ENCODE measurements at regions not wholly inside any gene's neighbourhood (a gene's known extent, or its start where the extent isn't known, plus 50 kb on each side); places are given as distances from the start of the nearest gene placed in this dataset.
"Not testable (repeated sequence)": the region's sequence is repeated elsewhere in the genome, so short reads cannot be mapped to it uniquely, and the experiment has no call there.

DNA sequence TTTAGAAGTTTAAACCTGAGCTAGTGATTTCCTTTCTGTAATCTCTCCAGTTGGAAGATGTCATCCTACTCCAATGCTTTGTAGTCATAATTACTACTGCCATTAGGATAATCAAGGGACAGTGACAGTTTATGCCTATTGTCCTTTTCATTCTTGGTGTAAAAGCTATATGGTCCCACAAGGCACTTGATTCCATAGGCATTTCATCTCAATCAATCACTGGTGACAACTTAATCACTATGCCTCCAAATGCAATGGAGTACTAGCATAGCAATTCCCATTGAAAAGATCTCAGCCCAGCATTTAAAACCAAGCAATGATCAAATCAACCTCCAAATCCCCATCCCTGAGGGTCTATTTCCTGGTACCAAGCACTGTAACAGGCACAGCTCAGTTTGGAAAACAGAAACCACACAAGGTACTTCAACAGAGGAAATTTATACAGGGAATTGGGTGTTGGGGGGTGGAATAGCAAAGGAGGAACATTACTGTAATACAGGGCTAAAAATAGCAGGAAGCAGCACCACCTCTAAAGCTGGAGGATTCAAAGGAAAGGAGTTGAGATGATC lies 51.0 kb downstream of the FHIP2A start:
- Mint-ChIP-seq H3K27me3 (ENCODE audit: low read depth) (no peaks in the 10 kb centered on the region), H3K4me3 (no peak overlapping the region), H3K27ac (ENCODE audit: unreplicated experiment) (no peak overlapping the region), H3K9me3 (no peaks in the 10 kb centered on the region), H3K4me1 (peaks cover 14% of the 10 kb centered on the region), H3K36me3 (ENCODE audit: low read depth) (no peaks in the 10 kb centered on the region)
- no peak for DNase-seq (ENCODE audit: low read depth, low spot score)
- no peak for TF ChIP-seq CTCF (conservative IDR thresholded peaks at IDR 0.05)

GRCh38 chr10:114874827-114875411 lies 53.3 kb downstream of the FHIP2A start:
- H3K27me3 Mint-ChIP-seq (ENCODE audit: low read depth): no peaks in the 10 kb centered on the region
- no peaks in the 10 kb centered on the region for H3K9me3 Mint-ChIP-seq
- H3K4me1 Mint-ChIP-seq: peaks cover 21% of the 10 kb centered on the region
- peak; percentile 44 for DNase-seq (ENCODE audit: low read depth, low spot score)
- H3K27ac Mint-ChIP-seq (ENCODE audit: unreplicated experiment): no peak overlapping the region
- TF ChIP-seq CTCF (conservative IDR thresholded peaks at IDR 0.05): no peak
- H3K4me3 Mint-ChIP-seq: no peak overlapping the region
- no peaks in the 10 kb centered on the region for H3K36me3 Mint-ChIP-seq (ENCODE audit: low read depth)

- not testable (repeated sequence) for H3K4me3 Mint-ChIP-seq
These were observed 54.1 kb downstream of the FHIP2A start for GRCh38 chr10:114875590-114876081.

GRCh38 chr10:114876169-114876568 lies 54.6 kb downstream of the FHIP2A start:
- H3K27me3 Mint-ChIP-seq (ENCODE audit: low read depth): no peaks in the 10 kb centered on the region
- no peaks in the 10 kb centered on the region for H3K36me3 Mint-ChIP-seq (ENCODE audit: low read depth)
- H3K9me3 Mint-ChIP-seq: no peaks in the 10 kb centered on the region
- peaks cover 28% of the 10 kb centered on the region for H3K4me1 Mint-ChIP-seq
- peak overlapping the region; percentile 31 for H3K27ac Mint-ChIP-seq (ENCODE audit: unreplicated experiment)
- H3K4me3 Mint-ChIP-seq: no peak overlapping the region
- no peak for TF ChIP-seq CTCF (conservative IDR thresholded peaks at IDR 0.05)
- DNase-seq (ENCODE audit: low read depth, low spot score): no peak

More at GRCh38 chr10:114875590-114876081, 54.1 kb downstream of the FHIP2A start:
- not testable (repeated sequence) for H3K27me3 Mint-ChIP-seq (ENCODE audit: low read depth); DNase-seq (ENCODE audit: low read depth, low spot score); H3K36me3 Mint-ChIP-seq (ENCODE audit: low read depth); H3K27ac Mint-ChIP-seq (ENCODE audit: unreplicated experiment); H3K9me3 Mint-ChIP-seq
- peaks cover 22% of the 10 kb centered on the region for H3K4me1 Mint-ChIP-seq

- peak; percentile 80 for TF ChIP-seq CTCF (conservative IDR thresholded peaks at IDR 0.05)
- Mint-ChIP-seq H3K9me3 (no peaks in the 10 kb centered on the region), H3K36me3 (ENCODE audit: low read depth) (no peaks in the 10 kb centered on the region), H3K27ac (ENCODE audit: unreplicated experiment) (peak overlapping the region; percentile 80), H3K4me3 (no peak overlapping the region), H3K27me3 (ENCODE audit: low read depth) (no peaks in the 10 kb centered on the region), H3K4me1 (peaks cover 33% of the 10 kb centered on the region)
- DNase-seq (ENCODE audit: low read depth, low spot score): peak; percentile 65
These were observed 55.2 kb downstream of the FHIP2A start for GRCh38 chr10:114876602-114877300.

DNA sequence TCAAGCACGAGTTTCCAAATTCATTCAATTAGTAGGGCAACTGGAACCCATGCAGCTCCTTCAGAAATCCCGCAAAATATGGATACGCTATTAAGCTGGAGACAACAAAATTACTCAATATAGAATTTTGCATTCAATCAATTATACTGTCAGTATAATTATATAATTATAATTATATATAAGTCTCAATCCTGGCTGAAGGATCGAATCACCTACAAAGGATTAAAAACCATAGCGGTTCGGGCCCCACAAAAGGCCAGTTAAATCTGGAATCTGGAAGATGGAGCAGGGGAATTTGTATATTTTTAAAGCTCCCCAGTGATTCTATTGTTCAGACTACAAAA lies 55.7 kb downstream of the FHIP2A start:
- Mint-ChIP-seq H3K4me3 (no peak overlapping the region), H3K9me3 (no peaks in the 10 kb centered on the region), H3K4me1 (peaks cover 37% of the 10 kb centered on the region), H3K36me3 (ENCODE audit: low read depth) (no peaks in the 10 kb centered on the region), H3K27ac (ENCODE audit: unreplicated experiment) (no peak overlapping the region), H3K27me3 (ENCODE audit: low read depth) (no peaks in the 10 kb centered on the region)
- no peak for DNase-seq (ENCODE audit: low read depth, low spot score)
- TF ChIP-seq CTCF (conservative IDR thresholded peaks at IDR 0.05): peak; percentile 3
